ENCODE measurements at regions not wholly inside any gene's neighbourhood (a gene's known extent, or its start where the extent isn't known, plus 50 kb on each side); places are given as distances from the start of the nearest gene placed in this dataset.
"Not testable (repeated sequence)": the region's sequence is repeated elsewhere in the genome, so short reads cannot be mapped to it uniquely, and the experiment has no call there.

GRCh38 chr1:120465900-120466299, 51.1 kb downstream of the NBPF8 start:
- H3K4me3 ChIP-seq (ENCODE audit: low read length); ATAC-seq; H3K4me1 ChIP-seq (ENCODE audit: control insufficient read depth in 2 of 2, insufficient read depth in 2 of 2, low read length in 2 of 2); H3K9me3 ChIP-seq (ENCODE audit: control insufficient read depth in 2 of 3, low read length in 3 of 3); H3K4me3 Mint-ChIP-seq; H3K27me3 ChIP-seq (ENCODE audit: control insufficient read depth in 2 of 2, insufficient read depth in 2 of 2, low read length in 2 of 2); H3K27ac ChIP-seq (ENCODE audit: low read depth, low read length); H3K4me1 Mint-ChIP-seq; DNase-seq; CTCF ChIA-PET; H3K36me3 ChIP-seq (ENCODE audit: control insufficient read depth in 2 of 3, insufficient read depth in 3 of 3, low read length in 3 of 3); H3K27me3 Mint-ChIP-seq; H3K9me3 Mint-ChIP-seq; intact Hi-C loops (cut with micrococcal nuclease); POLR2A ChIA-PET: not testable (repeated sequence)
- peak overlapping the region in 2 of 9 donors; percentile 23 to 71 for H3K27ac Mint-ChIP-seq
- H3K36me3 Mint-ChIP-seq: peaks cover 0 to 10% (median 3%) of the 10 kb centered on the region in 5 donors

- H3K4me3 Mint-ChIP-seq; H3K4me1 Mint-ChIP-seq; H3K27ac ChIP-seq (ENCODE audit: low read depth, low read length); POLR2A ChIA-PET; ATAC-seq; H3K36me3 ChIP-seq (ENCODE audit: control insufficient read depth in 2 of 3, insufficient read depth in 3 of 3, low read length in 3 of 3); CTCF ChIA-PET; H3K27me3 ChIP-seq (ENCODE audit: control insufficient read depth in 2 of 2, insufficient read depth in 2 of 2, low read length in 2 of 2); H3K4me1 ChIP-seq (ENCODE audit: control insufficient read depth in 2 of 2, insufficient read depth in 2 of 2, low read length in 2 of 2); intact Hi-C loops (cut with micrococcal nuclease); DNase-seq; H3K9me3 Mint-ChIP-seq; H3K4me3 ChIP-seq (ENCODE audit: low read length); H3K9me3 ChIP-seq (ENCODE audit: control insufficient read depth in 2 of 3, low read length in 3 of 3); H3K27me3 Mint-ChIP-seq; H3K27ac Mint-ChIP-seq: not testable (repeated sequence)
- peaks cover 5 to 22% (median 11%) of the 10 kb centered on the region in 5 donors for H3K36me3 Mint-ChIP-seq
Measured at GRCh38 chr1:120477663-120478062, 62.8 kb downstream of the NBPF8 start.

- H3K36me3 Mint-ChIP-seq: peaks cover 5 to 26% (median 15%) of the 10 kb centered on the region in 5 donors
- H3K9me3 Mint-ChIP-seq; H3K36me3 ChIP-seq (ENCODE audit: control insufficient read depth in 2 of 3, insufficient read depth in 3 of 3, low read length in 3 of 3); DNase-seq; ATAC-seq; H3K4me1 ChIP-seq (ENCODE audit: control insufficient read depth in 2 of 2, insufficient read depth in 2 of 2, low read length in 2 of 2); CTCF ChIA-PET; H3K27ac ChIP-seq (ENCODE audit: low read depth, low read length); H3K9me3 ChIP-seq (ENCODE audit: control insufficient read depth in 2 of 3, low read length in 3 of 3); H3K27me3 ChIP-seq (ENCODE audit: control insufficient read depth in 2 of 2, insufficient read depth in 2 of 2, low read length in 2 of 2); H3K27ac Mint-ChIP-seq; H3K4me1 Mint-ChIP-seq; POLR2A ChIA-PET; intact Hi-C loops (cut with micrococcal nuclease); H3K4me3 Mint-ChIP-seq; H3K27me3 Mint-ChIP-seq; H3K4me3 ChIP-seq (ENCODE audit: low read length): not testable (repeated sequence)
Measured at GRCh38 chr1:120478400-120478799, 63.6 kb downstream of the NBPF8 start.

- intact Hi-C loops (cut with micrococcal nuclease); H3K9me3 Mint-ChIP-seq: not testable (repeated sequence)
- H3K36me3 Mint-ChIP-seq: peaks cover 4 to 41% (median 22%) of the 10 kb centered on the region in 5 donors
Measured at GRCh38 chr1:120487542-120487941, 72.7 kb downstream of the NBPF8 start.

GRCh38 chr1:120489217-120489616, 74.4 kb downstream of the NBPF8 start:
- H3K27me3 Mint-ChIP-seq; H3K4me1 ChIP-seq (ENCODE audit: control insufficient read depth in 2 of 2, insufficient read depth in 2 of 2, low read length in 2 of 2); H3K27me3 ChIP-seq (ENCODE audit: control insufficient read depth in 2 of 2, insufficient read depth in 2 of 2, low read length in 2 of 2); intact Hi-C loops (cut with micrococcal nuclease); CTCF ChIA-PET; H3K4me3 ChIP-seq (ENCODE audit: low read length); POLR2A ChIA-PET; H3K9me3 Mint-ChIP-seq; H3K36me3 ChIP-seq (ENCODE audit: control insufficient read depth in 2 of 3, insufficient read depth in 3 of 3, low read length in 3 of 3); ATAC-seq; DNase-seq; H3K27ac ChIP-seq (ENCODE audit: low read depth, low read length); H3K4me3 Mint-ChIP-seq; H3K9me3 ChIP-seq (ENCODE audit: control insufficient read depth in 2 of 3, low read length in 3 of 3); H3K4me1 Mint-ChIP-seq; H3K27ac Mint-ChIP-seq: not testable (repeated sequence)
- H3K36me3 Mint-ChIP-seq: peaks cover 4 to 32% (median 17%) of the 10 kb centered on the region in 5 donors

More at GRCh38 chr1:120487542-120487941, 72.7 kb downstream of the NBPF8 start:
- H3K27ac Mint-ChIP-seq; DNase-seq; H3K4me1 Mint-ChIP-seq; H3K4me1 ChIP-seq (ENCODE audit: control insufficient read depth in 2 of 2, insufficient read depth in 2 of 2, low read length in 2 of 2); H3K36me3 ChIP-seq (ENCODE audit: control insufficient read depth in 2 of 3, insufficient read depth in 3 of 3, low read length in 3 of 3); H3K27me3 ChIP-seq (ENCODE audit: control insufficient read depth in 2 of 2, insufficient read depth in 2 of 2, low read length in 2 of 2); H3K4me3 Mint-ChIP-seq; POLR2A ChIA-PET; ATAC-seq; H3K27me3 Mint-ChIP-seq; H3K27ac ChIP-seq (ENCODE audit: low read depth, low read length); H3K9me3 ChIP-seq (ENCODE audit: control insufficient read depth in 2 of 3, low read length in 3 of 3); CTCF ChIA-PET; H3K4me3 ChIP-seq (ENCODE audit: low read length): not testable (repeated sequence)

- H3K4me3 ChIP-seq (ENCODE audit: low read length); H3K36me3 ChIP-seq (ENCODE audit: control insufficient read depth in 2 of 3, insufficient read depth in 3 of 3, low read length in 3 of 3); ATAC-seq; H3K4me3 Mint-ChIP-seq; DNase-seq; H3K27ac Mint-ChIP-seq; H3K27me3 Mint-ChIP-seq; H3K4me1 ChIP-seq (ENCODE audit: control insufficient read depth in 2 of 2, insufficient read depth in 2 of 2, low read length in 2 of 2); H3K4me1 Mint-ChIP-seq; H3K27me3 ChIP-seq (ENCODE audit: control insufficient read depth in 2 of 2, insufficient read depth in 2 of 2, low read length in 2 of 2); H3K27ac ChIP-seq (ENCODE audit: low read depth, low read length); intact Hi-C loops (cut with micrococcal nuclease); POLR2A ChIA-PET; H3K9me3 Mint-ChIP-seq; CTCF ChIA-PET; H3K9me3 ChIP-seq (ENCODE audit: control insufficient read depth in 2 of 3, low read length in 3 of 3): not testable (repeated sequence)
- peaks cover 0 to 11% (median 2%) of the 10 kb centered on the region in 5 donors for H3K36me3 Mint-ChIP-seq
Measured at GRCh38 chr1:120497145-120497544, 82.3 kb downstream of the NBPF8 start.

- H3K4me1 ChIP-seq (ENCODE audit: control insufficient read depth in 2 of 2, insufficient read depth in 2 of 2, low read length in 2 of 2); H3K4me1 Mint-ChIP-seq; H3K9me3 ChIP-seq (ENCODE audit: control insufficient read depth in 2 of 3, low read length in 3 of 3); POLR2A ChIA-PET; H3K4me3 Mint-ChIP-seq; H3K27ac ChIP-seq (ENCODE audit: low read depth, low read length); H3K4me3 ChIP-seq (ENCODE audit: low read length); CTCF ChIA-PET; H3K9me3 Mint-ChIP-seq; ATAC-seq; DNase-seq; intact Hi-C loops (cut with micrococcal nuclease); H3K27me3 Mint-ChIP-seq; H3K36me3 Mint-ChIP-seq; H3K36me3 ChIP-seq (ENCODE audit: control insufficient read depth in 2 of 3, insufficient read depth in 3 of 3, low read length in 3 of 3); H3K27me3 ChIP-seq (ENCODE audit: control insufficient read depth in 2 of 2, insufficient read depth in 2 of 2, low read length in 2 of 2); H3K27ac Mint-ChIP-seq: not testable (repeated sequence)
Measured at GRCh38 chr1:120503284-120503683, 88.4 kb downstream of the NBPF8 start.
